Immature natural killer cell (primary cell): ENCODE measurements at regions not wholly inside any gene's neighbourhood (a gene's known extent, or its start where the extent isn't known, plus 50 kb on each side); places are given as distances from the start of the nearest gene placed in this dataset.
"Not testable (repeated sequence)": the region's sequence is repeated elsewhere in the genome, so short reads cannot be mapped to it uniquely, and the experiment has no call there.

Source experiments
- DNase-seq, 3 donors: peaks; one replicate each; pipeline ENCODE4 v3.0.0; 2022; ENCODE audit warnings: mixed read lengths in 1 of 3
- H3K27ac Mint-ChIP-seq, 6 donors: one replicate each; pipeline ENCODE4 v1.8.0; 2020; ENCODE audit warnings: mixed read lengths in 6 of 6, mild to moderate bottlenecking in 5 of 6, inconsistent platforms in 4 of 6, moderate library complexity in 3 of 6
- H3K27me3 Mint-ChIP-seq, 3 donors: one replicate each; pipeline ENCODE4 v1.8.0; 2020 to 2021; ENCODE audit warnings: low read depth in 3 of 3, mild to moderate bottlenecking in 3 of 3, mixed read lengths in 3 of 3, moderate library complexity in 3 of 3, inconsistent platforms in 1 of 3
- H3K36me3 Mint-ChIP-seq, 3 donors: one replicate each; pipeline ENCODE4 v1.8.0; 2020; ENCODE audit warnings: mixed read lengths in 3 of 3, inconsistent platforms in 2 of 3, mild to moderate bottlenecking in 2 of 3
- H3K4me1 Mint-ChIP-seq, 2 donors: one replicate each; pipeline ENCODE4 v1.8.0; 2020; ENCODE audit warnings: inconsistent platforms in 2 of 2, mild to moderate bottlenecking in 2 of 2, mixed read lengths in 2 of 2, moderate library complexity in 1 of 2
- H3K4me3 Mint-ChIP-seq, 5 donors: one replicate each; pipeline ENCODE4 v1.8.0; 2020; ENCODE audit warnings: mild to moderate bottlenecking in 5 of 5, mixed read lengths in 5 of 5, inconsistent platforms in 3 of 5, moderate library complexity in 3 of 5
- H3K9me3 Mint-ChIP-seq, 6 donors: one replicate each; pipeline ENCODE4 v1.8.0; 2020; ENCODE audit warnings: mild to moderate bottlenecking in 6 of 6, mixed read lengths in 6 of 6, inconsistent platforms in 4 of 6, moderate library complexity in 3 of 6

- H3K27me3 Mint-ChIP-seq, H3K36me3 Mint-ChIP-seq, DNase-seq, H3K27ac Mint-ChIP-seq, H3K4me3 Mint-ChIP-seq, H3K4me1 Mint-ChIP-seq: not testable (repeated sequence)
- peaks cover 0 to 43% (median 3%) of the 10 kb centered on the region in 6 donors for H3K9me3 Mint-ChIP-seq
Observed at GRCh38 chr20:30310385-30310784, 947.1 kb upstream of the DEFB115 start.

- not testable (repeated sequence) for H3K36me3 Mint-ChIP-seq, H3K4me1 Mint-ChIP-seq, DNase-seq, H3K27ac Mint-ChIP-seq, H3K4me3 Mint-ChIP-seq, H3K27me3 Mint-ChIP-seq
- peaks cover 0 to 32% (median under 1%) of the 10 kb centered on the region in 6 donors for H3K9me3 Mint-ChIP-seq
Observed at GRCh38 chr20:30312220-30312619, 945.2 kb upstream of the DEFB115 start.

GRCh38 chr20:30313660-30314059 is 943.8 kb upstream of the DEFB115 start:
- H3K4me3 Mint-ChIP-seq, H3K36me3 Mint-ChIP-seq, DNase-seq, H3K27me3 Mint-ChIP-seq, H3K27ac Mint-ChIP-seq, H3K4me1 Mint-ChIP-seq: not testable (repeated sequence)
- H3K9me3 Mint-ChIP-seq = peaks cover 0 to 37% (median 0%) of the 10 kb centered on the region in 6 donors

- peaks cover 0 to 39% (median 0%) of the 10 kb centered on the region in 6 donors for H3K9me3 Mint-ChIP-seq
- DNase-seq, H3K4me3 Mint-ChIP-seq, H3K27me3 Mint-ChIP-seq, H3K27ac Mint-ChIP-seq, H3K36me3 Mint-ChIP-seq, H3K4me1 Mint-ChIP-seq: not testable (repeated sequence)
Observed at GRCh38 chr20:30316063-30316462, 941.4 kb upstream of the DEFB115 start.

DNA sequence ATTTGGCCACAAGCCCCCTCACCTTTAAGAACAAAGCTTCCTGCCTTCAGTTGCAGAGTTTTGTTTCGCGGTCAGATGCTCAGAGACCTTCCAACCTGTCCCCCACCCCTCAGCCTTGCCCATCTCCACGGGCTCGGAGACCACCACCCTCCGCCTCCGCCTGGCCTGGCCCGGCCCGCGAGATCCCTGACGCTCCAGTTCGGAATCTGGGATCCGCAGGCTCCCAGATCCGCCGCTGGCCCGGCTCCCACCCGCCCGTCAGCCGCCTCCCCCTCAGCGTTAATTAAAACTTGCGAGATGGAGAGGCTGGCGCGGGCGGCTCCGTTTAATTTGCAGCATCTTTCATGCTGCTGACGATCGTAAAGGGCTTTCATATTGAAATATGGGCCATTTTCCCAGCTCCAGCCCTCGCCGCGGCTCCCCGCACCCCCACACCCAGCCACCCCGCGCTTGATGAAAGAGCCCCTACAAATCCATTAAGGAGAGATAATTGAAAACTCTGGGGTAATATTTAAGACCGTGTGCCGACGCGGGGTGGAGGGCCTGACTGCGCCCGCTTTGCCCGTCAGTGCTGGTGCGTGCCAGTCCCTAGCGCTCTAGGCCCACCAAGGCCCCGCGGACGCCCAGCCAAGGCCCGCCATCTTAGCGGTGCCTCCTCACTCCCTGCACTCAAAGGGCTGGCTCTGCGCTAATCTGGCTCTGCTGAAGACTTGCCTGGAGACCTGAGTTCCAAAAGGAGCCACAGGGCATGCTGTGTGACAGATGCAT is 940.7 kb upstream of the DEFB115 start:
- not testable (repeated sequence) for DNase-seq, H3K36me3 Mint-ChIP-seq, H3K4me3 Mint-ChIP-seq, H3K27ac Mint-ChIP-seq, H3K27me3 Mint-ChIP-seq, H3K4me1 Mint-ChIP-seq
- peaks cover 0 to 34% (median 0%) of the 10 kb centered on the region in 6 donors for H3K9me3 Mint-ChIP-seq

DNA sequence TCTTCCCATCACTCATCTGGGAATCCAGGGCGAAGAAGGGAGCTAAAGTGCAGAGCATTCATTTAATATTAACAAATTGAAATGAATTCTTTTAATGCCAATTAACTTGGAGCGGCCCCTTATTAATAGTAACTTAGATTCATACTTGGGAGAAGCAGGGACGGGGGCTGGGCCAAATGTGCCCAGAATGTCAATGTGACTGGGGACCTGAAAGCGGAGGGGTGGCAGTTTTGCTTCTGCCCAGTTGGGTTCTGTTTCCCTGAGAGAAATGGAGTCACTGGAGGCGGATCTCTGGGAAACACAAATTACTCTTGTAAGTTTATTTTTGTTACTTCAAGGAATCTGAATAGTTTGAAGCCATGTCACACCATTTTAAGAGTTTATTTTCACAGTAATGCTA is 923.7 kb upstream of the DEFB115 start:
- peaks cover 0 to 38% (median 4%) of the 10 kb centered on the region in 6 donors for H3K9me3 Mint-ChIP-seq
- not testable (repeated sequence) for H3K27ac Mint-ChIP-seq, DNase-seq, H3K4me3 Mint-ChIP-seq, H3K36me3 Mint-ChIP-seq, H3K27me3 Mint-ChIP-seq, H3K4me1 Mint-ChIP-seq

DNA sequence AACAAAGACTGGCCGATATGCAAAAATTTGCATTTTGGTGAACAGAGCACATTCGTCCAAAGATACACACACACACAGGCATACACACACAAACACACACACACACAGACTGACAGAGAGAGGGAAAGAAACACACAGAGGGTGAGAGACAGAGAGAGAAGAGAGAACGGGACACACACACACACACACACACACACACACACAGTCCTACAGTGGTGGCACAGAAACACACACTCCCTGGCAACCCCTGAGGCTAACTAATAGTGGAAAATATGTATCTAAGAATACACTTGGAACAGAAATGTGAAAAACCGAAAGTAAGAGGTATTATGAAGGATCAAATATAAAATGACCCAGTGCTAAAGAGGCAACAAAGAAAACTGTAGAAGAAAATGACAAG is 919.9 kb upstream of the DEFB115 start:
- H3K4me1 Mint-ChIP-seq, H3K4me3 Mint-ChIP-seq, H3K27me3 Mint-ChIP-seq, DNase-seq, H3K27ac Mint-ChIP-seq, H3K36me3 Mint-ChIP-seq: not testable (repeated sequence)
- H3K9me3 Mint-ChIP-seq = peaks cover 0 to 22% (median 5%) of the 10 kb centered on the region in 6 donors

GRCh38 chr20:30348932-30349331 is 908.5 kb upstream of the DEFB115 start:
- not testable (repeated sequence) for H3K27ac Mint-ChIP-seq, H3K27me3 Mint-ChIP-seq, H3K36me3 Mint-ChIP-seq, DNase-seq, H3K4me3 Mint-ChIP-seq, H3K4me1 Mint-ChIP-seq
- peaks cover 0 to 41% (median 3%) of the 10 kb centered on the region in 6 donors for H3K9me3 Mint-ChIP-seq

GRCh38 chr20:30356854-30357467 is 900.5 kb upstream of the DEFB115 start:
- H3K4me1 Mint-ChIP-seq, H3K36me3 Mint-ChIP-seq, H3K27ac Mint-ChIP-seq, H3K27me3 Mint-ChIP-seq, H3K4me3 Mint-ChIP-seq: not testable (repeated sequence)
- peak in 2 of 3 donors; percentile 8 to 19 for DNase-seq
- H3K9me3 Mint-ChIP-seq = peaks cover 0 to 58% (median 7%) of the 10 kb centered on the region in 6 donors

GRCh38 chr20:30361756-30362155 is 895.7 kb upstream of the DEFB115 start:
- H3K4me1 Mint-ChIP-seq, DNase-seq, H3K36me3 Mint-ChIP-seq, H3K4me3 Mint-ChIP-seq, H3K27ac Mint-ChIP-seq: not testable (repeated sequence)
- Mint-ChIP-seq H3K27me3 (peaks cover 0 to 11% (median 6%) of the 10 kb centered on the region in 3 donors), H3K9me3 (peaks cover 2 to 59% (median 12%) of the 10 kb centered on the region in 6 donors)

DNA sequence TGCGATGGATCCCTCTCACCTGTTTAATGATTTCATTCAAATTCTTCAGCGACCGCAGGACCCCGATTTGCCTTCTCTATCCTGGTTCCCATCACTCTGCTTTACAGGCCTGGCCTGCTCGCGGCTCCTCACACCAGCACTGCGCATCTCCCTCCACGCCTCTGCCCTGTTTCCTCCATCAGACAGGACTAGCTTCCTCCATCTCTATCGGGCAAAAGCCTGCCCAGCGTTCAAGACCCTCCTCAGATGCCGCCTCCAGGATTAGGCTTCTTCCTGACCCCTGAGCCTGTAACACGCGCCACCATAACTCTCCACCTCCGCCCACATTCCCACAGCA is 881.1 kb upstream of the DEFB115 start:
- Mint-ChIP-seq H3K9me3 (peaks cover 0 to 46% (median 4%) of the 10 kb centered on the region in 6 donors), H3K27me3 (peaks cover 0 to 15% (median 4%) of the 10 kb centered on the region in 3 donors)
- not testable (repeated sequence) for DNase-seq

DNA sequence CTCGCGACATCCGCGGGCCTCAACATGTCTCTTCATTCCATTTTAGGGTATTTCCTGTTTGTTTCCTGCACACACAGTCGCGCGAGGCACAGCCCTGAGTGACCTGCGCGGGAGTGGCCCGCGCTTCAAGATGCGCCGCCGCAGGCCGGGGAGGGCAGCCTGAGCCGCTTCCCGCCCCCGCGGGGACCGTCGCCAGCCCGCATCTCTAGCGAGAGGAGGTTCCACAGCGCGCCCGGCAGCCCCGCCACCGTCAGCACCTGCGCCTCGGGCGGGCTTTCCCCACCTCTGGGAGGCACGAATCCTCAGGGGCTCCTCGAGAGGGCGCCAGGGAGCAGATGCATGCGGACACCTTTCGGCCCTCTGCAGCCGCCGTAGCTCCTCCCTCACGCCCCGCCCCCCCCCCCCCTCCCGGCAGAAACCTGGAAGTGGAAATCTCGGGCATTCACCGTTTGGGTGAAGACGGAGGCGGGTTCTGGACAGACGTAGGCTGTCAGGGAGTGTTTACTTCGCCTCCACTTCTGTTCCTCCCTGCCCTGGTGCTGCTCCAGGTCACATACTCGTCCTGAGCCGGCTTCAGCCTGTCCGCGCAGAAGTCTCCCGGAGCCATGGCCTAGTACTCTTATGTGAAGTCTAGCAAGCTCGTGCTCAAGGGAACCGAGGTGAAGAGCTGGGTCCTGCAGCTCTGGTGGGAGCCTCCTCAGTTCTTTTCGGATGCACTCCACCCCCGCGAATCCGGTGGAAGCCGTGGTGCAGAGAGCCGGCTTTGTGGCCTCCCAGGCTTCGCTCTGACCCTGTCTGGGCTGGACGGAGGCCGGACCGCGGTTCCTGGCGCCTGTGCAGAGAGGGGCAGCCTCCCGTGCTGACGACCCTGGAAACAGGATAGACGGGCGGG is 880.5 kb upstream of the DEFB115 start:
- DNase-seq = peak; percentile 23 to 91 (median 88)
- peaks cover 35 to 51% of the 10 kb centered on the region in 2 donors for H3K4me1 Mint-ChIP-seq

More for the DNA sequence above, 881.1 kb upstream of the DEFB115 start:
- Mint-ChIP-seq H3K4me1 (peaks cover 29 to 45% of the 10 kb centered on the region in 2 donors), H3K4me3 (peak overlapping the region; percentile 45 to 96 (median 85)), H3K27ac (peak overlapping the region in 4 of 6 donors; percentile 90 to 95 (median 92))
- not testable (repeated sequence) for H3K36me3 Mint-ChIP-seq

DNA sequence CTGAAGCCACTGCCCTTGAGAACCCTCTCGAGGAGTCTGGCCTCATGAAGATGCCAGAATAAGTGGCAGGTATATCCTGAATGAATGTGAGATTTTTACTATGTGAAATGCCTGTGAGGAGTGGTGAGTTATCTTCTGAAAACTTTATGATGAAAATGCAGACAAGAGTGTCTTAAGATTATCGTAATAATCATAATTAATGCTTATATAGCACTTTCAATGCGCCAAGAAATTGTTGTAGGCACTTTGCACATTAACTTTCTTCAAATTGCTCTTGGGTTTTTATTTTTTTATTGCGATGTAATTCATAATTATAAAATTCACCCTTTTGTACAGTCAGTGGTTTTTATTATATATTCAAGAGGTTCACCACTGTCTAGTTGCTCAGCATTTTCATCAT is 879.1 kb upstream of the DEFB115 start:
- Mint-ChIP-seq H3K27ac (peak overlapping the region in 3 of 6 donors; percentile 90 to 95 (median 91)), H3K4me1 (peaks cover 44 to 63% of the 10 kb centered on the region in 2 donors), H3K9me3 (peaks cover 0 to 47% (median 2%) of the 10 kb centered on the region in 6 donors), H3K27me3 (peaks cover 0 to 12% (median 4%) of the 10 kb centered on the region in 3 donors), H3K4me3 (peak overlapping the region in 4 of 5 donors; percentile 80 to 88 (median 83))
- DNase-seq, H3K36me3 Mint-ChIP-seq: not testable (repeated sequence)

More for the DNA sequence above, 880.5 kb upstream of the DEFB115 start:
- peak overlapping the region in 4 of 6 donors; percentile 90 to 95 (median 92) for H3K27ac Mint-ChIP-seq
- peaks cover 4 to 9% (median 4%) of the 10 kb centered on the region in 3 donors for H3K36me3 Mint-ChIP-seq
- H3K27me3 Mint-ChIP-seq = peaks cover 0 to 12% (median 4%) of the 10 kb centered on the region in 3 donors
- peak overlapping the region; percentile 45 to 96 (median 85) for H3K4me3 Mint-ChIP-seq
- H3K9me3 Mint-ChIP-seq = peaks cover 0 to 47% (median 4%) of the 10 kb centered on the region in 6 donors
